Lower lobe of right lung (tissue), 2 donors: ENCODE measurements at regions not wholly inside any gene's neighbourhood (a gene's known extent, or its start where the extent isn't known, plus 50 kb on each side); places are given as distances from the start of the nearest gene placed in this dataset.

Experiments used
- ATAC-seq, 2 donors: fragments of 200-7000 bp; cut with Tn5 transposase; one replicate each; pipeline ENCODE4 v1.9.1; 2020 to 2022; ENCODE audit warnings: mild to moderate bottlenecking in 2 of 2, moderate library complexity in 2 of 2
- DNase-seq: peaks from one replicate; pipeline ENCODE4 v3.0.0-alpha.2; 2020
- H3K27ac ChIP-seq: fragments of 200-600 bp; one replicate; pipeline ENCODE4 v1.8.0; 2022
- H3K27me3 ChIP-seq: fragments of 200-600 bp; one replicate; pipeline ENCODE4 v1.8.0; 2022; ENCODE audit warnings: low read depth
- H3K36me3 ChIP-seq: fragments of 200-600 bp; one replicate; pipeline ENCODE4 v1.8.0; 2022; ENCODE audit warnings: mild to moderate bottlenecking
- H3K4me1 ChIP-seq: fragments of 200-600 bp; one replicate; pipeline ENCODE4 v1.8.0; 2022
- H3K4me3 ChIP-seq: fragments of 200-600 bp; one replicate; pipeline ENCODE4 v1.8.0; 2022; ENCODE audit warnings: mild to moderate bottlenecking
- H3K9me3 ChIP-seq: fragments of 200-600 bp; one replicate; pipeline ENCODE4 v1.8.0; 2022
- CTCF ChIP-seq: fragments of 200-600 bp; IDR thresholded peaks from one replicate; pipeline ENCODE4 v1.8.0; 2022; ENCODE audit warnings: antibody characterized with exemption, mild to moderate bottlenecking
- intact Hi-C: fragments of 100-400 bp; cut with DNase I; formaldehyde crosslinking; loops from one replicate; pipeline ENCODE4 v1.11.0; 2022
- donor health status: DM: no; HTN: yes; CAD: no; lungs with severe emphysema.

DNA sequence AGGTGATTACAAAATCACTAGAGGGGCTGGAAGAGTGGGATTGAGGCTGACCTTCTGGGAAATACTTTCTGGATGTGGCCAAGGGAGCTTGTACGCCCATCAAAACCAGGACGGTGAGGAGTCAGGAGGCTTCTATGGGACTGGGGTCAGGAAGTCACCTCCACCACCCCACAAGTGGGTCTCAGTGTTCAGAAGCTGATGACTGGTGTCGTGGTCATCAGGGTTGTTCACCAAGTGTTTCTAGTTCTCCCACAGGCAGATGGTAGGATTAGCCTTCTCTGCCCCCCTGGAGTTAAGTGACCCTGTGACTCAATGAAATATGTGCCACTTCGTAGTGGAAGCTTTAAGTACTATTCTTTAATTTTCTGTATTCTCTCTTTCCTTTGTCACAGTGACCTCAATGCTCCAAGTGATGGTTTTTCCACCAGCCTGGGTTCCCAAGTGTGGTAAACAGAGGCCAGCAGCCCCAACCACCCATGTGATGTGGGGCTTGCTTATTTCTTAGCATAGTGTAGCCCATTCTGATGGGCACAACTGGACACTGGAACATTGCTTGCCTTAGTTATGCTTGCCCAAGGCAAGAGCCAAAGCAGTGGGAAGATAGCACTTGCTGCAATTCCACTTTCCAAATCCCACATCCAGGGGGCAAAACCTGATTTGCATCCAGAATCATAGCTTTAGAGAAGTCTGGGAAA, 258.8 kb downstream of the CYP26B1 start:
- no peak for ATAC-seq
- H3K27ac ChIP-seq, result no peak overlapping the region
- H3K9me3 ChIP-seq, result no peaks in the 10 kb centered on the region
- DNase-seq, result no peak
- intact Hi-C loops, result no loop called here
- H3K27me3 ChIP-seq, result no peaks in the 10 kb centered on the region
- no peak overlapping the region for H3K4me3 ChIP-seq
- peaks cover 3% of the 10 kb centered on the region for H3K4me1 ChIP-seq
- TF ChIP-seq CTCF, result no peak
- H3K36me3 ChIP-seq, result no peaks in the 10 kb centered on the region

GRCh38 chr2:71887196-71887595, 260.5 kb downstream of the CYP26B1 start:
- ATAC-seq (no peak), DNase-seq (no peak)
- intact Hi-C loops, result no loop called here
- H3K27ac ChIP-seq, result no peak overlapping the region
- no peaks in the 10 kb centered on the region for H3K27me3 ChIP-seq
- H3K9me3 ChIP-seq, result no peaks in the 10 kb centered on the region
- peaks cover 18% of the 10 kb centered on the region for H3K4me1 ChIP-seq
- H3K36me3 ChIP-seq, result no peaks in the 10 kb centered on the region
- H3K4me3 ChIP-seq, result no peak overlapping the region
- TF ChIP-seq CTCF, result no peak

- TF ChIP-seq CTCF, result no peak
- no peaks in the 10 kb centered on the region for H3K36me3 ChIP-seq
- no peak overlapping the region for H3K27ac ChIP-seq
- intact Hi-C loops, result no loop called here
- peaks cover 20% of the 10 kb centered on the region for H3K4me1 ChIP-seq
- DNase-seq (no peak), ATAC-seq (no peak)
- no peaks in the 10 kb centered on the region for H3K9me3 ChIP-seq
- no peaks in the 10 kb centered on the region for H3K27me3 ChIP-seq
- no peak overlapping the region for H3K4me3 ChIP-seq
Observed at GRCh38 chr2:71886241-71886640, 261.4 kb downstream of the CYP26B1 start.

DNA sequence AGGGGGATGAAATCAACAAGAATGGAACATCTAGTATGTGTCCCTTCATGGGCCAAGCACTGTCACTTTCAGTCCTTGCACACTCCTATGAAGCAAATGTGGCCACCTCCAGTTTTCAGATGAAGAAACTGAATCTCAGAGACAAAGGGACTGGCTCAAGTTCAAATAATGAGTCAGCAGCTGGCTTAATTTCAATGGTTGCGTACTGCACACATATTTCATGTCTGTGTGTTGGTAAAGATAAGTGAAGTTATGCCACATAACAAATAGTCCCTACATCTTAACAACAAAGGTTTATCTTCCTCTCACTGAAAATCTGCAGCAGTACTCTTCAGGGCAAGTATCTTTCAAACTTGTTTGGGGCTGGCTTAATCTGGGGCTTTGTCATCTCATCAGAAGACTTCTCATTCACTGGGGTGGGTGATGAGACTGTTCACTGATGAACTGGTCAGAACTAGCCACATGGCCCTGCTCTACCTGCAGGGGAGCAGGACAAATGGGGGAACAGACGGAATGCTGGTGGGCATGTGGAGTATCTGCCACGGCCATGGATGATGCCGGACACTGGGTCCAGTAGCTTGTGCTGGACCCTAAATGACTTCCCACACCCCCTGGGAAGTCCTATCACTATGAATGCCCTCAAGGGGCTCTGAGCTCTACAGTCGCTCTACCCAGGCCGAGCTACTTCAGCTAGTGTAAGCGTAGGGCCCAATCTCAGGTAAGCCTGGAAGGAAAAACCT, 263.2 kb downstream of the CYP26B1 start:
- H3K27me3 ChIP-seq, result no peaks in the 10 kb centered on the region
- H3K4me3 ChIP-seq, result no peak overlapping the region
- ATAC-seq (no peak), DNase-seq (no peak)
- TF ChIP-seq CTCF, result no peak
- no peaks in the 10 kb centered on the region for H3K9me3 ChIP-seq
- H3K4me1 ChIP-seq, result peaks cover 26% of the 10 kb centered on the region
- no peak overlapping the region for H3K27ac ChIP-seq
- intact Hi-C loops, result no loop called here
- H3K36me3 ChIP-seq, result no peaks in the 10 kb centered on the region

DNA sequence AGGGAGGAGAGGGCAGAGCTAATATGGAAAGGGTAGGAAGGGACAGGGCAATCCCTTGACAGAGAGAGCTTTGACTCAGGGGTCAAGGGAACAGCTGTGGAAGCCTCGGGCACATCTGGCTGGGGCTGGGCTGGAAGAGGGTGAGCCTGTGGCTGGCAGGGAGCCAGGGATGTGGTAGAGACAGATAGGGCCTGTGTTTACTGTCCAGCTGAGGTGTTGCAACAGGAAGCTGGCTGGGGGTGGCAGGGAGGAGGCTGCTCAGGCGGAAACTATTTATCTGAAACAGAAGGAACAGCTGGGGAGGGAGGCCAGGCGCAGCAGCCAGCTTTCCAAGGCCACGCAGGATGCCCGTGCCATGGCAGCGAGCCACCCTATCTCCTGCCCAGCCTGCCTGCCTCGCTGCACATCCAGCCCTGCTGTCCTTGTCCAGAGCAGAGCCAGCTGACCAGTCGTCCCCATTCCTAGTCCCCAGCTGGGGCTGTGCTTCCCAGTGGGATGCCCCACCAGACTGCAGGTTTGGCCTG, 264.7 kb downstream of the CYP26B1 start:
- Histone ChIP-seq H3K9me3 (no peaks in the 10 kb centered on the region), H3K36me3 (no peaks in the 10 kb centered on the region), H3K27me3 (no peaks in the 10 kb centered on the region), H3K4me1 (peaks cover 26% of the 10 kb centered on the region), H3K27ac (no peak overlapping the region), H3K4me3 (no peak overlapping the region)
- ATAC-seq, result peak; percentile 66 to 67
- no peak for TF ChIP-seq CTCF
- intact Hi-C loops, result no loop called here
- DNase-seq, result peak; percentile 71
